ENCODE measurements at regions not wholly inside any gene's neighbourhood (a gene's known extent, or its start where the extent isn't known, plus 50 kb on each side); places are given as distances from the start of the nearest gene placed in this dataset.

GRCh38 chr7:8923164-8923806, 489.9 kb downstream of the NXPH1 start:
- TF ChIP-seq TAF1 (IDR thresholded peaks at IDR 0.05; ENCODE audit: borderline replicate concordance, insufficient read depth, low read length) (no peak), REST (IDR thresholded peaks at IDR 0.05; ENCODE audit: insufficient read depth in 1 of 2, low read depth in 2 of 2, low read length in 2 of 2) (no peak), POLR2AphosphoS5 (IDR thresholded peaks at IDR 0.05; ENCODE audit: low read depth, low read length) (no peak), SIN3A (IDR thresholded peaks at IDR 0.05; ENCODE audit: borderline replicate concordance, insufficient read depth, low read length) (no peak), FOXP2 (optimal IDR thresholded peaks at IDR 0.05; ENCODE audit: borderline replicate concordance, extremely low read depth, extremely low read length, insufficient read depth) (no peak)

All from PFSK-1 (cell line).